ENCODE measurements at regions not wholly inside any gene's neighbourhood (a gene's known extent, or its start where the extent isn't known, plus 50 kb on each side); places are given as distances from the start of the nearest gene placed in this dataset.

DNA sequence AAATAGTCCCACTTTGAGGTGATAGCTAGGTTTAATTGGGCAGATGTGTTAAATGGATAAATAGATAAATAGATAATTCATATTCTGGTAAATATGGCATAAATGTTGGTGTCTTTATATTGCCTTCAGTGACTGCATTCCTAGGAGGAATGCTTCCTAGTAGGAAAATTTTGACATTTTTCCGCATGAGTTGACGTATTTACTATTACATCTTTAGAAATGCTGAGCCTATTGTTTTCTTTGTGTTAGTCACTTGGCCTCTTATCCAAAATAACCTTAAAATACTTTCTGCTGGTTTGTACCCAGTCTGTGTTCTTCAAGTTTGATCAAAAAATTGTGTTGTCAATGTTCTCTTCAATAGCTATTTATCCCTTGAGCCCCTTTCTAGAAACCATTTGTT lies 495.6 kb upstream of the ZEB2 start:
- TF ChIP-seq POLR2A (IDR thresholded peaks at IDR 0.05): no peak
- no peak for TF ChIP-seq POLR2AphosphoS5 (IDR thresholded peaks at IDR 0.05)
